Mesenchymal stem cell (in vitro differentiated cells and primary cell): ENCODE measurements at regions not wholly inside any gene's neighbourhood (a gene's known extent, or its start where the extent isn't known, plus 50 kb on each side); places are given as distances from the start of the nearest gene placed in this dataset. TPM values are rescaled to one million over a fixed set of nuclear protein-coding genes. Genes with fewer than 3 reads are reported as not detected.

Source experiments
- small RNA-seq: library from polyadenylated mRNA; stranded (forward); fragments of <200 nt; extraction: miRNeasy Mini kit (QIAGEN cat#:217004); gene quantifications from one replicate; pipeline ENCODE3, GENCODE V24; 2013; ENCODE audit warnings: low read depth

Small RNAs in the stretch of these regions (small RNA-seq; reads per million reads assigned to genes)
- not detected for gene PIEZO1P1
